ENCODE measurements at regions not wholly inside any gene's neighbourhood (a gene's known extent, or its start where the extent isn't known, plus 50 kb on each side); places are given as distances from the start of the nearest gene placed in this dataset.

- no peak for DNase-seq
Measured at GRCh38 chr21:17441370-17441769, 71.5 kb upstream of the CXADR start.

- no peak for DNase-seq
Measured at GRCh38 chr21:17442165-17442564, 70.7 kb upstream of the CXADR start.

- no peak for DNase-seq
Measured at GRCh38 chr21:17444828-17445227, 68.0 kb upstream of the CXADR start.

GRCh38 chr21:17446737-17447136 lies 66.1 kb upstream of the CXADR start:
- no peak for DNase-seq

GRCh38 chr21:17449701-17450100 lies 63.1 kb upstream of the CXADR start:
- DNase-seq, result no peak

- no peak for DNase-seq
Measured at GRCh38 chr21:17451364-17451891, 61.4 kb upstream of the CXADR start.

- no peak for DNase-seq
Measured at GRCh38 chr21:17454315-17455027, 58.4 kb upstream of the CXADR start.

- no peak for DNase-seq
Measured at GRCh38 chr21:17455028-17455353, 57.9 kb upstream of the CXADR start.

DNA sequence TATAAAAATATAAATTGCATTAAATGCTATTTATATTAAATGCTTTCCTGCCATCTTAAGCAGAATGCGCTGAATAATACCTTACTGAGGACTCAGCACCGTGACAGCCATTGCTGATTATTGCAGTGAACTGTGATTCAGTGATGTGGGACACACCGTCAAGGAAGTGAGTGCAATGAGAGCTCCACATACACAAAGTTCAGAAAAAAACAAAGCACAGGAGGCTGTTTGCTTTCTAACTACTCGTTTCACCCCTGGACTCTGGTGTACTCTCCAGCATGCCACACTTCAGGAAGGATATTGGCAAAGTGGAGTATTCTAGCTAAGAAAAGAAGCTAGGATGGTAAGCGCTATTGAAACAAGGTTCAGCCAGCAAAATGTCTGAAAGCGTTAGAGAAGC lies 57.4 kb upstream of the CXADR start:
- no peak for DNase-seq

- DNase-seq, result no peak
Measured at GRCh38 chr21:17458279-17458678, 54.6 kb upstream of the CXADR start.

GRCh38 chr21:17460094-17460493 lies 52.7 kb upstream of the CXADR start:
- DNase-seq, result no peak

- no peak for DNase-seq
Measured at GRCh38 chr21:17461014-17461413, 51.8 kb upstream of the CXADR start.

DNA sequence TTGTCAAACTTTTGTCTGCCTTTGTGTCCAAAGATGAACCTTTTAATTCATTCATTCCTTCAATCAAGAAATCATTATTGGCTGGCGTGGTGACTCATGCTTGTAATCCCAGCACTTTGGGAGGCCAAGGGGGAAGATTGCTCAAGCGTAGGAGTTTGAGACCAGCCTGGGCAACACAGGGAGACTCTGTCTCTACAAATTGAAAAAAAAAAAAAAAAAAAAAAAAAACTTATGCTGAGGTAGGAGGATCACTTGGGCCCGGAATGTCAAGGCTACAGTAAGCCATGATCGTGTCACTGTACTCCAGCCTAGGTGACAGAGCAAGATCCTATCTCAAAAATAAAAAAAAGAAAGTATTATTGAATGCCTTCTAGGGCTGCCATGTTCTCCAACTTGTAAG lies 51.3 kb upstream of the CXADR start:
- no peak for DNase-seq

GRCh38 chr21:17462276-17462981 lies 50.4 kb upstream of the CXADR start:
- no peak for DNase-seq
